ENCODE measurements at regions not wholly inside any gene's neighbourhood (a gene's known extent, or its start where the extent isn't known, plus 50 kb on each side); places are given as distances from the start of the nearest gene placed in this dataset.

GRCh38 chr2:221845021-221845365 is 272.9 kb upstream of the EPHA4 start:
- Histone ChIP-seq H4K20me1 (ENCODE audit: insufficient read depth, low read length) (no peaks in the 10 kb centered on the region), H3K4me3 (ENCODE audit: low read depth, low read length, poor library complexity, severe bottlenecking) (no peak overlapping the region), H3K27me3 (ENCODE audit: insufficient read depth, low read length) (no peaks in the 10 kb centered on the region), H2AFZ (ENCODE audit: low read length) (no peak overlapping the region), H3K9me2 (ENCODE audit: low read depth, low read length) (no peaks in the 10 kb centered on the region), H3K9ac (ENCODE audit: low read length) (no peak overlapping the region), H3K27ac (ENCODE audit: low read depth, low read length, poor library complexity, severe bottlenecking) (no peak overlapping the region), H3F3A (ENCODE audit: insufficient read depth, low read length) (no peaks in the 10 kb centered on the region), H3K4me1 (ENCODE audit: insufficient read depth, low read length, severe bottlenecking) (no peaks in the 10 kb centered on the region), H3K9me3 (ENCODE audit: low read length) (no peaks in the 10 kb centered on the region), H3K4me2 (ENCODE audit: low read length) (no peak overlapping the region), H3K79me2 (ENCODE audit: insufficient read depth, low read length) (no peaks in the 10 kb centered on the region), H3K36me3 (ENCODE audit: insufficient read depth, low read length) (no peaks in the 10 kb centered on the region)
- TF ChIP-seq CTCF (IDR thresholded peaks at IDR 0.05; ENCODE audit: low read length): no peak
- TF ChIP-seq EZH2 (IDR thresholded peaks at IDR 0.05; ENCODE audit: borderline replicate concordance, low read length): no peak

GRCh38 chr2:221844212-221845020 is 272.3 kb upstream of the EPHA4 start:
- Histone ChIP-seq H3F3A (ENCODE audit: insufficient read depth, low read length) (no peaks in the 10 kb centered on the region), H3K27ac (ENCODE audit: low read depth, low read length, poor library complexity, severe bottlenecking) (no peak overlapping the region), H3K36me3 (ENCODE audit: insufficient read depth, low read length) (no peaks in the 10 kb centered on the region), H3K9me2 (ENCODE audit: low read depth, low read length) (no peaks in the 10 kb centered on the region), H3K79me2 (ENCODE audit: insufficient read depth, low read length) (no peaks in the 10 kb centered on the region), H3K4me3 (ENCODE audit: low read depth, low read length, poor library complexity, severe bottlenecking) (no peak overlapping the region), H3K27me3 (ENCODE audit: insufficient read depth, low read length) (no peaks in the 10 kb centered on the region), H3K4me2 (ENCODE audit: low read length) (no peak overlapping the region), H4K20me1 (ENCODE audit: insufficient read depth, low read length) (no peaks in the 10 kb centered on the region), H3K9ac (ENCODE audit: low read length) (no peak overlapping the region), H3K4me1 (ENCODE audit: insufficient read depth, low read length, severe bottlenecking) (no peaks in the 10 kb centered on the region), H3K9me3 (ENCODE audit: low read length) (no peaks in the 10 kb centered on the region), H2AFZ (ENCODE audit: low read length) (no peak overlapping the region)
- TF ChIP-seq EZH2 (IDR thresholded peaks at IDR 0.05; ENCODE audit: borderline replicate concordance, low read length) (no peak), CTCF (IDR thresholded peaks at IDR 0.05; ENCODE audit: low read length) (no peak)

GRCh38 chr2:221836095-221836494 is 264.0 kb upstream of the EPHA4 start:
- Histone ChIP-seq H3K9ac (ENCODE audit: low read length) (no peak overlapping the region), H3K9me3 (ENCODE audit: low read length) (no peaks in the 10 kb centered on the region), H3K36me3 (ENCODE audit: insufficient read depth, low read length) (no peaks in the 10 kb centered on the region), H3K4me3 (ENCODE audit: low read depth, low read length, poor library complexity, severe bottlenecking) (no peak overlapping the region), H4K20me1 (ENCODE audit: insufficient read depth, low read length) (no peaks in the 10 kb centered on the region), H3K79me2 (ENCODE audit: insufficient read depth, low read length) (no peaks in the 10 kb centered on the region), H3K27me3 (ENCODE audit: insufficient read depth, low read length) (no peaks in the 10 kb centered on the region), H2AFZ (ENCODE audit: low read length) (no peak overlapping the region), H3K27ac (ENCODE audit: low read depth, low read length, poor library complexity, severe bottlenecking) (no peak overlapping the region), H3K9me2 (ENCODE audit: low read depth, low read length) (no peaks in the 10 kb centered on the region), H3F3A (ENCODE audit: insufficient read depth, low read length) (no peaks in the 10 kb centered on the region), H3K4me1 (ENCODE audit: insufficient read depth, low read length, severe bottlenecking) (no peaks in the 10 kb centered on the region), H3K4me2 (ENCODE audit: low read length) (no peak overlapping the region)
- no peak for TF ChIP-seq EZH2 (IDR thresholded peaks at IDR 0.05; ENCODE audit: borderline replicate concordance, low read length)
- no peak for TF ChIP-seq CTCF (IDR thresholded peaks at IDR 0.05; ENCODE audit: low read length)
